ENCODE measurements at regions not wholly inside any gene's neighbourhood (a gene's known extent, or its start where the extent isn't known, plus 50 kb on each side); places are given as distances from the start of the nearest gene placed in this dataset.

DNA sequence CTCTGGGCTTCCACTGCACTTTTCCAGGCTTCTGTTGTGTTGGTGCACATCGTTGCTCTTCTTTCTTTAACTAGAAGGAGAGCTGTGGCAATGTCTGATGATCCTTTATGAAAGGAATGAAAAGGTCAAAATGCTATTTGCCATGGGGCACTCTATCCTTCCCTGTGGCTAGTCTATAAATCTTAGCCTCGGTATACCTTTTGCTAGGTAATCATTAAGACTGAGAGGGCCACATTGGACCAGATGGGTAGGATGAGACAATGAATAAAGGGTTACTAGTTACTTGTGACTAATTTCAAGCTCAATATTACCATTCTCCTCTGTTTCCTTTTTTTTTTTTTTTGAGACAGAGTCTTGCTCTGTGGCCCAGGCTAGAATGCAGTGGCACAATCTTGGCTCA, 89.4 kb upstream of the C1orf87 start:
- no peak overlapping the region for H3K4me3 ChIP-seq (ENCODE audit: low read depth, low read length)
- TF ChIP-seq, protein P1, sequence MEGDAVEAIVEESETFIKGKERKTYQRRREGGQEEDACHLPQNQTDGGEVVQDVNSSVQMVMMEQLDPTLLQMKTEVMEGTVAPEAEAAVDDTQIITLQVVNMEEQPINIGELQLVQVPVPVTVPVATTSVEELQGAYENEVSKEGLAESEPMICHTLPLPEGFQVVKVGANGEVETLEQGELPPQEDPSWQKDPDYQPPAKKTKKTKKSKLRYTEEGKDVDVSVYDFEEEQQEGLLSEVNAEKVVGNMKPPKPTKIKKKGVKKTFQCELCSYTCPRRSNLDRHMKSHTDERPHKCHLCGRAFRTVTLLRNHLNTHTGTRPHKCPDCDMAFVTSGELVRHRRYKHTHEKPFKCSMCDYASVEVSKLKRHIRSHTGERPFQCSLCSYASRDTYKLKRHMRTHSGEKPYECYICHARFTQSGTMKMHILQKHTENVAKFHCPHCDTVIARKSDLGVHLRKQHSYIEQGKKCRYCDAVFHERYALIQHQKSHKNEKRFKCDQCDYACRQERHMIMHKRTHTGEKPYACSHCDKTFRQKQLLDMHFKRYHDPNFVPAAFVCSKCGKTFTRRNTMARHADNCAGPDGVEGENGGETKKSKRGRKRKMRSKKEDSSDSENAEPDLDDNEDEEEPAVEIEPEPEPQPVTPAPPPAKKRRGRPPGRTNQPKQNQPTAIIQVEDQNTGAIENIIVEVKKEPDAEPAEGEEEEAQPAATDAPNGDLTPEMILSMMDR (IDR thresholded peaks at IDR 0.05; ENCODE audit: low read depth, low read length): no peak

DNA sequence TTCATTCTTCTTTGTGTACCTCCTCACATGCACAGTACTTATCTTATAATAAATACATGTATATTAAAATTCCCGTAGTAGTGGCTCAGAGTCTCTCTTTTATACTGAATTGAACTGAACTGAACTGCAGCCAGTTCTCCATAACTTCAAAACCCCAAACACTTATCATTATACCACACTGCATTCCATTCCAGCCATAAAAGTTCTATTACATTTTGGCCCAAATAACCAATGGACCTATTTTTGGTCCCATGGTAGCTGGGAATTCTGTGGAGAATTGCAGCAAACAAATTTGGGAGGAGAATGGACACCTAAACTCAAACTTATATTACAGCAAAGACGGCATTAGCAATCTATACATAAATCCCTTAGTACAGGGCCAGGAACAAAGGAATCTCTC, 86.6 kb upstream of the C1orf87 start:
- TF ChIP-seq, protein P1 (IDR thresholded peaks at IDR 0.05; ENCODE audit: low read depth, low read length): no peak
- no peak overlapping the region for H3K4me3 ChIP-seq (ENCODE audit: low read depth, low read length)

DNA sequence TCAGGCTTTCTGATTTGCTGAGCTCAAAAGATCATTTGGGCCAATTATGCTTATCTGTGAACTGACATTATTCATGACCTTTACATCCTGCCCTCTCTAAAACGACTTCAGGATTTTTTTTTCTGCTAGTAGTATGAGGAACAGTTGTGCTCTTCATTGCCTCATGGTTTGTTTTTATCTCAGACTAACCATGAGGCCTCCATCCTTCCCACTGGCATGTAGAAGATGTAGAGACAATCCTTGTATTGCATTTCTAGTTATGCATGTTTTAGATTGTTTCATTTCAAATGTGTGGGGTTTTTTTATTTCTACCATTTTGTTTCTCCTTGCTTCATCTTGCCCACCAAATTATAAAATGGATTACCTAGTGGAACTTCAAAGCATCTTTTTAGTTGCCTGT, 82.8 kb upstream of the C1orf87 start:
- H3K4me3 ChIP-seq (ENCODE audit: low read depth, low read length): no peak overlapping the region

DNA sequence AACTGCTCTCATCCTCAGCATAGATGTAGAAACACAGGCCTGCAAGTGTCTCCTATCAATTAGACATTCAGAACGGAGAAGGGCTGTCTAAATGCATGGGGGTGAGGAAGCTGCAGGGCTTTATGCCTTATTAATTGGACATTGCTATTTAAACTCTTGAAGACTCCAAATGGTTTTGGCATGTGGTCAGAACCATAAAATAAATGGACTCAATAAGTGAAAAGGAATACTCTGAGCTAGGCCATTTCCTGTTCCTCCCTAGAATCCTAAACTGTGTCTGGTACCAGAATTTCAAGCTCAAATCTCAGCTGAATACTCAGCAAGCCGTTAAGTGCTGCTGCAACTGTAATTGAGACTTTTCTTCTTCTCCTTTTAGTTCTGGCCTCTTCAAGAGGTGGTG, 80.4 kb upstream of the C1orf87 start:
- no peak overlapping the region for H3K4me3 ChIP-seq (ENCODE audit: low read depth, low read length)
- TF ChIP-seq, protein P1 (IDR thresholded peaks at IDR 0.05; ENCODE audit: low read depth, low read length): no peak

More for the DNA sequence above, 82.8 kb upstream of the C1orf87 start:
- TF ChIP-seq, protein P1 (IDR thresholded peaks at IDR 0.05; ENCODE audit: low read depth, low read length): no peak

DNA sequence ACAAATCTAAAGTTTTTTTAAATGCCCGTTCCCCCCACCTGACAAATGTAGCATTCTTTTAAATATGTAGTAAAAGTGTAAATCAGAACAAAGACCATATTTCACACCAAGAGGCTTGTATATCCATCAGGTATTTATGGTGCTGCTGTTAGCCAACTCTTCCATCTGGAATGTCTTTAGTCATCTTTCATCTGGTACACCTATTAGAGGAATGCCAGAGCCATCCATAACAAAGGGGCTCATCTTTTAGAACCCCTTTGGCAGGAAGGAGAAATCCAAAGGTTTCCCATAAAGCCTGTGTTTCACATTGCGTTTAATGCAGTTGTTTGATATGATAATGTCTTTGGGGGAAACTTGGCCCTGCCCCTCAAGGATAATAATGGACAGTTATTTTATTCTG, 79.3 kb upstream of the C1orf87 start:
- H3K4me3 ChIP-seq (ENCODE audit: low read depth, low read length): no peak overlapping the region
- TF ChIP-seq, protein P1 (IDR thresholded peaks at IDR 0.05; ENCODE audit: low read depth, low read length): no peak

DNA sequence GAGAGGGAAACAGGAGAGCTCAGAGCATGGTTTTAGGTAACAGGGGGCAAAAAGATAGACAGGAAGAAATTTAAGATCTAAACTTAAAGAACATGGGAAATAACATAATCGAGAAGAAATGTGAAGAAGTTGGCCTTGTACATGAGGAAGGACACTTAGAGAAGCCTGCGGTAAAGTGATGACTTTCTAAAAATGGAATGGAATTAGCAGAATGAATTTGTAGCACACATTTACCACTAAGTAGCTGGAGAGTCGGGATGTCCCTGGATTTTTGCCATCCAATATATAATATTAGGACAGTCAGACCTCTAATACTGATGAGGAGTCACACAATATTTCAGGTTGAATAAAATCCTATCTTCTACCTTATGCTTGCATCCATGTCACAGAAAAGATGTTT, 77.7 kb upstream of the C1orf87 start:
- TF ChIP-seq, protein P1 (IDR thresholded peaks at IDR 0.05; ENCODE audit: low read depth, low read length): no peak

DNA sequence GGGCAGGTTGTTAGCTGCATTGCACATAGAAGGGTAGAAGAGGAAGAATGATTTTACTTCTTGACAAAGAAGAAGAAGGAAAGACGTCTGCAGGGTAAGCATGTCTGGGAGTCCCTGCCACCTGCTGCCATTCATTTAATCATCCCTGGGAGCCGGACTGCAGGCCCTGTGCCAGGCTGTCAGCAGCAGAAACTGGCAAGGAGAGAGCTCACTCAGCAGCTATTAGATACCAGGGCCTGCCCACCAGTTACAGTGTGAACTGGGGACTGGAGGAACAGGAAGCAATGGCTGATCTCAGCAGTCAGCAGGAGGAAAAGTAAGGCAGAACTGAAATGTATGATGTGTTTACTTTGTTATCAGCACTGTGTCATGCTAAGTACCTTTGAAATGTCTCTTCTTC, 75.7 kb upstream of the C1orf87 start:
- TF ChIP-seq, protein P1 (IDR thresholded peaks at IDR 0.05; ENCODE audit: low read depth, low read length): no peak
- H3K4me3 ChIP-seq (ENCODE audit: low read depth, low read length): no peak overlapping the region

More for the DNA sequence above, 77.7 kb upstream of the C1orf87 start:
- no peak overlapping the region for H3K4me3 ChIP-seq (ENCODE audit: low read depth, low read length)
